ENCODE measurements at regions not wholly inside any gene's neighbourhood (a gene's known extent, or its start where the extent isn't known, plus 50 kb on each side); places are given as distances from the start of the nearest gene placed in this dataset.
A peak's percentile ranks its signal among the peaks of the same experiment; 100 is the strongest.

- no peaks in the 10 kb centered on the region for H3K36me3 Mint-ChIP-seq (ENCODE audit: low read depth)
- peak; percentile 82 for DNase-seq
- peaks cover 55% of the 10 kb centered on the region for H3K4me1 Mint-ChIP-seq (ENCODE audit: low read depth)
- peak overlapping the region; percentile 61 for H3K4me3 Mint-ChIP-seq
- H3K9me3 Mint-ChIP-seq, result no peaks in the 10 kb centered on the region
- H3K27me3 Mint-ChIP-seq, result no peaks in the 10 kb centered on the region
- H3K27ac Mint-ChIP-seq, result peak overlapping the region; percentile 93
Measured at GRCh38 chr4:56757821-56758411, 63.6 kb downstream of the SPINK2 start.

DNA sequence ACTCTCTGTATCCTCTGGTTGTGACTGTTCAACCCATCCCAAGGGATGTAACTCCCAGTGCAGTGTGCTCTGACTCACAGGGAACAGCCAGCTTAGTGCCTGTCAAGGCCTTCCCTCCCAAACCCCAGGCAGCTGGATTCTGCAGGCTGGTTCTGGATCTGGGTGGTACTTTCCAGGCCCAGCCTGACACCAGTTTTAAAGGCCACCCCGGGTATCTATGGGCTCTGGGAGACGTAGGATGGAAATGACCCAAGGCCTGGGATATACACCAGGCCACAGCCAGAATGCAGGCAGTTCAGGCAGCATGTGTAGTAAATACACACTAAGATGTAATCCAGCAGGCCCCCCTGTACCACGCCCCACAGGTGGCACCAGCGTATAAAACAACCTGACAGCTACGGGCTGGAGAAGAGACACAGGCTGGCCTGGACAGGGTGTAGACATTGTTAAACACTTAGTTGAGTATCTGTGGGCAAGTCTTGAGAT is 64.2 kb downstream of the SPINK2 start:
- H3K4me3 Mint-ChIP-seq, result peak overlapping the region; percentile 61
- H3K4me1 Mint-ChIP-seq (ENCODE audit: low read depth), result peaks cover 51% of the 10 kb centered on the region
- DNase-seq, result peak; percentile 50

GRCh38 chr4:56755901-56756300 is 65.6 kb downstream of the SPINK2 start:
- Mint-ChIP-seq H3K27me3 (no peaks in the 10 kb centered on the region), H3K9me3 (no peaks in the 10 kb centered on the region), H3K4me1 (ENCODE audit: low read depth) (peaks cover 49% of the 10 kb centered on the region), H3K27ac (no peak overlapping the region), H3K4me3 (no peak overlapping the region), H3K36me3 (ENCODE audit: low read depth) (no peaks in the 10 kb centered on the region)
- no peak for DNase-seq

More for the DNA sequence above, 64.2 kb downstream of the SPINK2 start:
- Mint-ChIP-seq H3K27ac (peak overlapping the region; percentile 93), H3K36me3 (ENCODE audit: low read depth) (no peaks in the 10 kb centered on the region), H3K27me3 (no peaks in the 10 kb centered on the region), H3K9me3 (no peaks in the 10 kb centered on the region)

GRCh38 chr4:56752985-56753384 is 68.5 kb downstream of the SPINK2 start:
- no peak overlapping the region for H3K4me3 Mint-ChIP-seq
- H3K4me1 Mint-ChIP-seq (ENCODE audit: low read depth), result peaks cover 34% of the 10 kb centered on the region
- H3K36me3 Mint-ChIP-seq (ENCODE audit: low read depth), result no peaks in the 10 kb centered on the region
- H3K27ac Mint-ChIP-seq, result no peak overlapping the region
- DNase-seq, result no peak
- H3K27me3 Mint-ChIP-seq, result no peaks in the 10 kb centered on the region
- H3K9me3 Mint-ChIP-seq, result peaks cover 5% of the 10 kb centered on the region

DNA sequence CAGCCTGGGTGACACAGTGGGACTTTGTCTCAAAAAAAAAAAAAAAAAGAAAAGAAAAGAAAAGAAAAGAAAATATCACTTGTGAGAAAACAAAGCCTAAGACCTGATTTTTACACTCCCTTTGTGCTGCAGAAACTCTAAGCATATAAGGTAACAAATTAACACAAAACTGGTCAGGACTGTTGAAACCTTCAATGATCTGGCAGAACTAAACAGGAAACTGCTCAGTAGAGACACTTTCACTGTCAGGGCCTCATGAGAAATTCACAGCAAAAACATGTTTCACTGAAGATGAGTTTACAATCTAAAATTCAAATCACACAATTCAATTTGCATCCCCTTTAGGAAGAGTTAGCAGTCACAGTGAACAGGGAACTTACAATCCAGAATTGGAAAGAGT is 69.1 kb upstream of the HOPX start:
- H3K27ac Mint-ChIP-seq, result no peak overlapping the region
- H3K4me3 Mint-ChIP-seq, result no peak overlapping the region
- H3K4me1 Mint-ChIP-seq (ENCODE audit: low read depth), result peaks cover 8% of the 10 kb centered on the region
- no peaks in the 10 kb centered on the region for H3K36me3 Mint-ChIP-seq (ENCODE audit: low read depth)
- no peak for DNase-seq
- H3K9me3 Mint-ChIP-seq, result peaks cover 5% of the 10 kb centered on the region
- H3K27me3 Mint-ChIP-seq, result no peaks in the 10 kb centered on the region

GRCh38 chr4:56748271-56748670 is 67.2 kb upstream of the HOPX start:
- Mint-ChIP-seq H3K9me3 (peaks cover 5% of the 10 kb centered on the region), H3K27me3 (no peaks in the 10 kb centered on the region), H3K4me1 (ENCODE audit: low read depth) (peaks cover 13% of the 10 kb centered on the region), H3K36me3 (ENCODE audit: low read depth) (no peaks in the 10 kb centered on the region), H3K4me3 (no peak overlapping the region), H3K27ac (no peak overlapping the region)
- no peak for DNase-seq

DNA sequence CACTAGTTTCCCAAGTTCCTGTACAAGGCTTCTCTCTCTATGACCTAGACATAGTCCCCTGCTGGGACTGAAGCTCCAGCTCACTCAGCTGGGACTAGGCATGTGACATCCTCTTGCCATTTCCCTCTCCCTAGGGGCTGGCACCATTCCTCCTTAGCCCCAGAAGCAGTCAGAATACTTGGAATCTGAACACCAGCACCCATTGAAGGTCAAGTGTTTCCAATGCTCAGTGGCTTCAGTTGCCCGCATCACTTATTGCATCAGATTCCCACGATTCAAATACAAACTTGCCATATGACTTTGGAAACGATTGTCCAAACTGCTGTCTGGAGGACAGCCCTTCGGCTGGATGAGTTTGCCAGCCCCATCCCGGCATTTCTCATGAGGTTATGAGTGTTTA is 65.5 kb upstream of the HOPX start:
- no peak for DNase-seq
- H3K27me3 Mint-ChIP-seq, result no peaks in the 10 kb centered on the region
- H3K9me3 Mint-ChIP-seq, result peaks cover 5% of the 10 kb centered on the region
- H3K27ac Mint-ChIP-seq, result no peak overlapping the region
- no peak overlapping the region for H3K4me3 Mint-ChIP-seq
- no peaks in the 10 kb centered on the region for H3K36me3 Mint-ChIP-seq (ENCODE audit: low read depth)
- peaks cover 11% of the 10 kb centered on the region for H3K4me1 Mint-ChIP-seq (ENCODE audit: low read depth)

DNA sequence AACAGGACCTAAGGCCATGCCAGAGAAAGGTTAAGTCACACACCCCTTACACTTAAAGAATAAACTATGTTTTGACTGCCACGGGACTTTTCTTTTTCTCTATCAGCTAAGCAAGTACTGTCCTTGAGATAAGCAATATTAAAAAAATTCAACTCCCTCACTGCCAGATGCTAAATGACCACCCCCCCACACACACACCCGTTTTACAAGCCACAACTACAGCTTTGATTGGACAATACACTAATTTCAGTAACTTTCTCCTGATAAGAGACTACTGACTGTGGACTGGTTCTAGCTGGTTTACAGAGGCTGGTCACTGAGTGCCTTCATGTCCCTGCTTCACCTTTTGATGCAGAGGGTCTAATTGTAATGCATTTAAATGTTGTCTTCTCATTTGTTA is 63.9 kb upstream of the HOPX start:
- Mint-ChIP-seq H3K9me3 (no peaks in the 10 kb centered on the region), H3K27ac (no peak overlapping the region), H3K4me1 (ENCODE audit: low read depth) (peaks cover 7% of the 10 kb centered on the region), H3K4me3 (no peak overlapping the region), H3K36me3 (ENCODE audit: low read depth) (no peaks in the 10 kb centered on the region), H3K27me3 (no peaks in the 10 kb centered on the region)
- DNase-seq, result no peak

- Mint-ChIP-seq H3K4me3 (no peak overlapping the region), H3K9me3 (no peaks in the 10 kb centered on the region), H3K36me3 (ENCODE audit: low read depth) (no peaks in the 10 kb centered on the region), H3K4me1 (ENCODE audit: low read depth) (peaks cover 7% of the 10 kb centered on the region), H3K27ac (no peak overlapping the region), H3K27me3 (no peaks in the 10 kb centered on the region)
- no peak for DNase-seq
Measured at GRCh38 chr4:56744030-56744429, 62.9 kb upstream of the HOPX start.

GRCh38 chr4:56743550-56743949 is 62.5 kb upstream of the HOPX start:
- H3K36me3 Mint-ChIP-seq (ENCODE audit: low read depth), result no peaks in the 10 kb centered on the region
- H3K27ac Mint-ChIP-seq, result no peak overlapping the region
- H3K4me1 Mint-ChIP-seq (ENCODE audit: low read depth), result peaks cover 7% of the 10 kb centered on the region
- DNase-seq, result no peak
- H3K4me3 Mint-ChIP-seq, result no peak overlapping the region
- no peaks in the 10 kb centered on the region for H3K27me3 Mint-ChIP-seq
- no peaks in the 10 kb centered on the region for H3K9me3 Mint-ChIP-seq

- H3K9me3 Mint-ChIP-seq, result no peaks in the 10 kb centered on the region
- no peak overlapping the region for H3K4me3 Mint-ChIP-seq
- peaks cover 7% of the 10 kb centered on the region for H3K4me1 Mint-ChIP-seq (ENCODE audit: low read depth)
- H3K27me3 Mint-ChIP-seq, result no peaks in the 10 kb centered on the region
- no peak overlapping the region for H3K27ac Mint-ChIP-seq
- H3K36me3 Mint-ChIP-seq (ENCODE audit: low read depth), result no peaks in the 10 kb centered on the region
- DNase-seq, result no peak
Measured at GRCh38 chr4:56742080-56742871, 61.2 kb upstream of the HOPX start.

DNA sequence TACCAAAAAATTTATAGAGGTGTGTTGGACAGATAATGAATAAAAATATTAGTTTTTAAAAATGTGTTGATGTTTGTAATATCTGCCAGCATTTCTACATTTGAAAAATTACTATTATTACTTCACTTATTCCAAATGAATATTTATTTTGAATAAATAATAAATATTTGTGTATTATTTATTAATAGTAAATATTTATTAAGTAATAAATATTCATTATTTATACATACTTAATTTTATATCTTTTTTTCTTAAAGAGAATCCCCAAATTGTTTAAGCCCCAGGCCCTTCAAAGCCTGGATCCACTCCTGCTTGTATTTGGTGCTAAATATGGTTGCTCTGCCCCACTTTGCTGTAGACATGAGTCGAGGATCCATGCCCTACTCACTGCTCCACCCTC is 60.5 kb upstream of the HOPX start:
- H3K4me3 Mint-ChIP-seq, result no peak overlapping the region
- H3K27ac Mint-ChIP-seq, result no peak overlapping the region
- no peak for DNase-seq
- peaks cover 7% of the 10 kb centered on the region for H3K4me1 Mint-ChIP-seq (ENCODE audit: low read depth)
- H3K27me3 Mint-ChIP-seq, result no peaks in the 10 kb centered on the region
- H3K9me3 Mint-ChIP-seq, result no peaks in the 10 kb centered on the region
- H3K36me3 Mint-ChIP-seq (ENCODE audit: low read depth), result no peaks in the 10 kb centered on the region

DNA sequence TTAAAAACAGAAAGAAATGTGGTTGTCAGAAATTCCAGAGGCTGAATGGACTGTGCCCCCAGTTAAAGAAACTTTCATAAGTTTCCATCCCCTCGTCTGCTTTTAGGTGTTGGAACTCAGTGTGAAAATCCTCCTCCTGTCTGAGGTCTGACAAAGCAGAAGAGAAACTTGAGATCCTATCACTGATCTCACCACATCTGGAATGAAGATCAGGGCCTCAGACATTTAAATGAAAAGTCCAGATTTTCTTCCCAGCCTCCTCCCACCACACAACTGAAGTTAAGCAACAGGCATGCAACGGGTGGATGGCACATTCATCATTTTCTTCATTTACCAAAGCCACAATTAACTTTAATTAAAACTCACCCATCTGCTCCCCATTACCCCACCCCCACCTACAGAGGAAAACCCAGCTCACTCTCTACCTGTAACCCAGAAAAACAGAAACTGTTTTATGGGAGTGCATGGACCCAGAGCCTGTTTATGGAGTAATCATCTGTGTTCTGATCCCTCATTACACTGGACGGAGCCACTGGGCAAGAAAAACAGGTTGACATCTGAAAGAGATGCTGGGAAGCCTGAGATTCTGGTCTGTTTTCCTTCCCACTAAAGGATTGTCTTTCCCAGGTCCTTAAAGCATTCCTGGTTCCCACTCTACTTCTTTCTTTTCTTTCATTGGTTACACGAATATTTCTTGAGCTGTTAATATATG is 58.1 kb upstream of the HOPX start:
- no peak for DNase-seq
- Mint-ChIP-seq H3K27me3 (no peaks in the 10 kb centered on the region), H3K36me3 (ENCODE audit: low read depth) (no peaks in the 10 kb centered on the region), H3K9me3 (no peaks in the 10 kb centered on the region), H3K27ac (no peak overlapping the region), H3K4me3 (no peak overlapping the region), H3K4me1 (ENCODE audit: low read depth) (peaks cover 6% of the 10 kb centered on the region)

DNA sequence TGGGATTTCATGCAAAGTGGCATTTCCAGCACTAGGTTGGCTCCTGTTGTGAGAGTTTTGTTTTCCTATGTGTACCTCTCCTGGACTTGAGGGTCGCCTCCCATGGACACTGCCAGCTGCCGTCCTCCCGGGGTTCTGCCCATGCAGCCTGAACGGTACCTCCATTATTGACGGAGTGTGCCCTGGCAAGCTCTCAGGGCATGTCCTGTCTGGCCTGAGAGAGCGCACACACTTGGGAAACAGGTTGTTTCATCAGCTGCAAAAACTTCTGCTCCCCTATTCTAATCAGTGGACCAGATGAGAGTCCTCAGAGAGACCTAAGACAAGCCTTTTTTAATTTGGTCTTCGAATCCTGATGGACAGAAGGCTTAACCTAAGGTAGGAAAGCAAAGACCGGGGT is 56.6 kb upstream of the HOPX start:
- H3K27me3 Mint-ChIP-seq, result no peaks in the 10 kb centered on the region
- DNase-seq, result no peak
- H3K36me3 Mint-ChIP-seq (ENCODE audit: low read depth), result no peaks in the 10 kb centered on the region
- H3K27ac Mint-ChIP-seq, result no peak overlapping the region
- no peaks in the 10 kb centered on the region for H3K9me3 Mint-ChIP-seq
- H3K4me1 Mint-ChIP-seq (ENCODE audit: low read depth), result no peaks in the 10 kb centered on the region
- no peak overlapping the region for H3K4me3 Mint-ChIP-seq

GRCh38 chr4:56733352-56733751 is 52.3 kb upstream of the HOPX start:
- H3K4me3 Mint-ChIP-seq, result no peak overlapping the region
- H3K36me3 Mint-ChIP-seq (ENCODE audit: low read depth), result no peaks in the 10 kb centered on the region
- no peaks in the 10 kb centered on the region for H3K9me3 Mint-ChIP-seq
- no peaks in the 10 kb centered on the region for H3K4me1 Mint-ChIP-seq (ENCODE audit: low read depth)
- H3K27me3 Mint-ChIP-seq, result no peaks in the 10 kb centered on the region
- no peak overlapping the region for H3K27ac Mint-ChIP-seq
- no peak for DNase-seq

All from activated T-cell treated with anti-CD3 and anti-CD28 coated beads, Interleukin-2, amount 50 U/mL, for 24 hours (primary cell).